ENCODE measurements at regions not wholly inside any gene's neighbourhood (a gene's known extent, or its start where the extent isn't known, plus 50 kb on each side); places are given as distances from the start of the nearest gene placed in this dataset.

DNA sequence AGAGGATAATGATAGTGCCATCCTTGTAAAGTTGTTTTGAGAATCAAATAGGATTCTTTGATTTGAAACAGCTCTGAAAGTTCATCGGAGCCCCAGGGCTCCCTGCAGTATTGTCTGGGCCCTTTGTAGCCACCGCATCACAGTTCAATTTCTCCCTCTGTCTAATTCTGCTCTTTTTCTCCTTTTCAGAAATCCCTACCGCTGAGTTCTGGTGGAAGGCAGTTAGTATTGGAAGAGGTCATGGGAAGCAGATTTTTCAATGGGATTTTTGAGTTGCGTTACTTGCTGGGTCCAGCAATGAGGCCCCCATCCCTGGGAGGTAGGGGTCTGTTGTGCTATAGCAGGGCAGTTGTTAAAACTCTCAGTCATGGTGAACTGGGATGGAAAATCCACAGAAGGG lies 101.0 kb upstream of the DISP3 start:
- ATAC-seq (no peak), DNase-seq (no peak)
- no peaks in the 10 kb centered on the region for H3K9me3 ChIP-seq
- intact Hi-C loops (cut with DNase I), result no loop called here
- H3K36me3 ChIP-seq (replicated peaks in 1 of 2; ENCODE audit: insufficient read depth in 1 of 2, low read depth in 2 of 2), result no peaks in the 10 kb centered on the region
- H3K27ac ChIP-seq, result no peak overlapping the region
- WGBS, 2 donors, result 85 to 93% methylated on average over 4 of the region's 4 CpGs
- no peaks in the 10 kb centered on the region for H3K4me1 ChIP-seq
- no peaks in the 10 kb centered on the region for H3K27me3 ChIP-seq
- TF ChIP-seq, protein P1, sequence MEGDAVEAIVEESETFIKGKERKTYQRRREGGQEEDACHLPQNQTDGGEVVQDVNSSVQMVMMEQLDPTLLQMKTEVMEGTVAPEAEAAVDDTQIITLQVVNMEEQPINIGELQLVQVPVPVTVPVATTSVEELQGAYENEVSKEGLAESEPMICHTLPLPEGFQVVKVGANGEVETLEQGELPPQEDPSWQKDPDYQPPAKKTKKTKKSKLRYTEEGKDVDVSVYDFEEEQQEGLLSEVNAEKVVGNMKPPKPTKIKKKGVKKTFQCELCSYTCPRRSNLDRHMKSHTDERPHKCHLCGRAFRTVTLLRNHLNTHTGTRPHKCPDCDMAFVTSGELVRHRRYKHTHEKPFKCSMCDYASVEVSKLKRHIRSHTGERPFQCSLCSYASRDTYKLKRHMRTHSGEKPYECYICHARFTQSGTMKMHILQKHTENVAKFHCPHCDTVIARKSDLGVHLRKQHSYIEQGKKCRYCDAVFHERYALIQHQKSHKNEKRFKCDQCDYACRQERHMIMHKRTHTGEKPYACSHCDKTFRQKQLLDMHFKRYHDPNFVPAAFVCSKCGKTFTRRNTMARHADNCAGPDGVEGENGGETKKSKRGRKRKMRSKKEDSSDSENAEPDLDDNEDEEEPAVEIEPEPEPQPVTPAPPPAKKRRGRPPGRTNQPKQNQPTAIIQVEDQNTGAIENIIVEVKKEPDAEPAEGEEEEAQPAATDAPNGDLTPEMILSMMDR (IDR thresholded peaks at IDR 0.05), result no peak
- TF ChIP-seq POLR2A (IDR thresholded peaks at IDR 0.05), result no peak
- no peak overlapping the region for H3K4me3 ChIP-seq

DNA sequence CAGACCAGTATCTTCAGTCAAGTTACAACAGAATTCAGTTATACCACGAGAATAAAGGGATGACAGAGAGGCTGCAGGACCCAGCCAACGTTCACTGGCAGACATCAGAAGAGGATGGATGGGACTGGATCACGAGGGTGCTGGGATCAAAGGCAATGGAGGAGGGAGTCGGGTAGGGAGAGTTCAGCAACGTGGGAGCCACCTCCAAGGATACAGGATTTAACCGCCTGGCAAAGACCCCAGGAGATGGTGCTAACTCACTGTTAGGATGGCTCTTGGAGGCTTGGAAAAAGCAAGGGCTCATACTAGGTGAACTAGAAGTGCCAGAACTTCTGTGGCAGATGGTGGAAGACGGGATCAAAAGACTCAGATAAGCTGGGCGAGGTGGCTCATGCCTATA lies 99.1 kb upstream of the DISP3 start:
- Histone ChIP-seq H3K9me3 (no peaks in the 10 kb centered on the region), H3K27ac (no peak overlapping the region), H3K4me1 (no peaks in the 10 kb centered on the region), H3K27me3 (no peaks in the 10 kb centered on the region), H3K36me3 (replicated peaks in 1 of 2; ENCODE audit: insufficient read depth in 1 of 2, low read depth in 2 of 2) (no peaks in the 10 kb centered on the region), H3K4me3 (no peak overlapping the region)
- DNase-seq (no peak), ATAC-seq (no peak)
- 23 to 29% methylated on average over 7 to 8 of the region's 8 CpGs for WGBS, 2 donors
- intact Hi-C loops (cut with DNase I), result no loop called here
- TF ChIP-seq POLR2A (IDR thresholded peaks at IDR 0.05), result no peak
- TF ChIP-seq, protein P1 (IDR thresholded peaks at IDR 0.05), result no peak

DNA sequence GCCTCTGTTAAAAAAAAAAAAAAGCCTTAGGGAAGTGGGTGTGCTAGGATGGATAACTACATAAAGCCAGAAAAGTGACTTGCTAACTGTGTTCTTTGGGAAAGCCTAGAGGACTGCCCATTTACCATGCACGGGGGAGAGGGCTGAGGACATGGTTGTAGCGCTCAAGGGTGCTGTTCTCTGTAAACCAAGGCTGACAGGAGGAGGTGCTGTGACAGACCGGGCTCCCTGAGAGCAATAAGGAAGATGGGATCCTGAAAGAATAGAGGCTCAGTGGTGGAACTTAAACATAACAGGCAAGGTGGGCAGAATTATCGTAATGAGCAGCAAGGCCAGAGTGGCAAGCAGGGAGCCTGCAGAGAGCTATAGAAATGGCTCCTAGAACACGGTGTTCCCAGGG lies 98.5 kb upstream of the DISP3 start:
- TF ChIP-seq, protein P1 (IDR thresholded peaks at IDR 0.05), result no peak
- no peak for TF ChIP-seq POLR2A (IDR thresholded peaks at IDR 0.05)

DNA sequence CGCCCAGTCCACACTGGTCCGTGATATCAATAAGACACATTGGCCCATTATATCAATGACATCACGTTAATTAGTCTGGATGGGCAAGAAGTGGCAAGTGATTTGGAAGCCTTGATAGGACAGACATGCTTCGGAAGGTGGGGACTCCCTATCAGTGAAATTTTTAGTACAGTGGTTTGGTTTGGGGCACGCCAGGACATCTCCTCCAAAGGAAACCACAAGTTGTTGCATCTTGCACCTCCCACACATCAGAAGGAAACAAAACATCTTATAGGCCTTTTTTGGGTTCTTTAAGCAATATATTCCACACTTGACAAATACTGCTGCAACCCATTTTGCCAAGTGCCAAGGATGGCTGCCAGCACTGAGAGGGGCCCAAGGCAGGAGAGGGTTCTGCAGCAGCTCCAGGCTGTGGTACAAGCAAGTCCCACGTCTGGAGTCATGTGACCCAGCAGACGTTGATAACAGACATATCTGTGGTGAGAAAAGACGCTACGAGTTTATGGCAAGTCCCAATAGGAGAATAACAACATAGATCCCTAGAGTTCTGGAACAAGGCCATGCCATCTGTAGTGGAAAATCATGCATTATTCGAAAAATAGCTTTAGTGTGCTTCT lies 95.3 kb upstream of the DISP3 start:
- no peak overlapping the region for H3K27ac ChIP-seq
- no peak overlapping the region for H3K4me3 ChIP-seq
- intact Hi-C loops (cut with DNase I), result no loop called here
- TF ChIP-seq, protein P1 (IDR thresholded peaks at IDR 0.05), result no peak
- TF ChIP-seq POLR2A (IDR thresholded peaks at IDR 0.05), result no peak
- H3K9me3 ChIP-seq, result no peaks in the 10 kb centered on the region
- H3K27me3 ChIP-seq, result no peaks in the 10 kb centered on the region
- no peaks in the 10 kb centered on the region for H3K36me3 ChIP-seq (replicated peaks in 1 of 2; ENCODE audit: insufficient read depth in 1 of 2, low read depth in 2 of 2)
- ATAC-seq (no peak), DNase-seq (no peak)
- no peaks in the 10 kb centered on the region for H3K4me1 ChIP-seq
- 44 to 58% methylated on average over 10 of the region's 10 CpGs for WGBS, 2 donors

More for the DNA sequence above, 98.5 kb upstream of the DISP3 start:
- ATAC-seq, result no peak
- WGBS, 2 donors, result 55 to 57% methylated on average over 5 of the region's 5 CpGs
- Histone ChIP-seq H3K4me3 (no peak overlapping the region), H3K9me3 (no peaks in the 10 kb centered on the region), H3K27me3 (no peaks in the 10 kb centered on the region), H3K27ac (no peak overlapping the region), H3K4me1 (no peaks in the 10 kb centered on the region), H3K36me3 (replicated peaks in 1 of 2; ENCODE audit: insufficient read depth in 1 of 2, low read depth in 2 of 2) (no peaks in the 10 kb centered on the region)
- intact Hi-C loops (cut with DNase I), result no loop called here
- DNase-seq, result no peak

DNA sequence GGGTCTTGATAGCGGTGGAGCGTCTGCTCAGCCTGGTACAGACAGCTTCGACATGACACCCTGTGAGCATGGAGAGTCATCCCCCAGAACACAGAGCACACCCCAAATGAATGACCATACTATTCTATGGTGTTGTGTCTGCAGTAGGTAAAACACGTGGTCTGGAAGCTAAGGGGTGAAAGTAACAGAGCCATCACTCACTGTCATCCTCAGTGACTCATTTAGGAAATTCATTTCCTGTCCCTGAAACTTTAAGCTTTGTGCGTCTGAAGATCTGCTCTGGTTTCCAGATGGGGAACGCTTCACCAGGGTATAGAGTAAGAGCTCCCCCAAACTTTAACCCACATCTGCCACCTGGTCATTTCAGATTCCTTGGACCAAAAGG lies 94.8 kb upstream of the DISP3 start:
- Histone ChIP-seq H3K27me3 (no peaks in the 10 kb centered on the region), H3K4me1 (no peaks in the 10 kb centered on the region), H3K4me3 (no peak overlapping the region), H3K27ac (no peak overlapping the region), H3K9me3 (no peaks in the 10 kb centered on the region), H3K36me3 (replicated peaks in 1 of 2; ENCODE audit: insufficient read depth in 1 of 2, low read depth in 2 of 2) (no peaks in the 10 kb centered on the region)
- intact Hi-C loops (cut with DNase I), result no loop called here
- WGBS, 2 donors, result 49 to 53% methylated on average over 6 of the region's 6 CpGs
- DNase-seq, result no peak
- no peak for ATAC-seq
- TF ChIP-seq, protein P1 (IDR thresholded peaks at IDR 0.05), result no peak
- TF ChIP-seq POLR2A (IDR thresholded peaks at IDR 0.05), result no peak
